ENCODE measurements at regions not wholly inside any gene's neighbourhood (a gene's known extent, or its start where the extent isn't known, plus 50 kb on each side); places are given as distances from the start of the nearest gene placed in this dataset.

GRCh38 chr7:52507546-52508255, 527.7 kb upstream of the POM121L12 start:
- no peaks in the 10 kb centered on the region for H4K20me1 ChIP-seq
- peak overlapping the region in 10 of 11 experiments; percentile 31 to 58 (median 47); a peak in 16 of 22 replicates for H3K27ac ChIP-seq
- H3K27me3 ChIP-seq: no peaks in the 10 kb centered on the region
- H3K4me1 ChIP-seq: peaks cover 3 to 32% (median 19%) of the 10 kb centered on the region in 10 experiments
- H3K4me2 ChIP-seq: peak overlapping the region; percentile 44 to 80 (median 61); a peak in 20 of 22 replicates
- H3K9ac ChIP-seq: peak overlapping the region in 4 of 11 experiments; percentile 1 to 52 (median 20); a peak in 5 of 22 replicates
- no peak overlapping the region for H3K4me3 ChIP-seq
- no peak for TF ChIP-seq Cebpa-rat (IDR thresholded peaks at IDR 0.05)
- H3K36me3 ChIP-seq: no peaks in the 10 kb centered on the region
- H3K9me3 ChIP-seq (replicated peaks in 1 of 11): 0 out of 22 replicates have a peak, but pooled peaks cover 0 to 4% (median 0%) of the 10 kb centered on the region in 11 experiments

GRCh38 chr7:52506325-52506724, 529.1 kb upstream of the POM121L12 start:
- Histone ChIP-seq H3K27ac (no peak overlapping the region), H3K4me2 (peak overlapping the region in 4 of 11 experiments; percentile 2 to 31 (median 14); a peak in 4 of 22 replicates), H3K27me3 (no peaks in the 10 kb centered on the region), H4K20me1 (no peaks in the 10 kb centered on the region), H3K9ac (no peak overlapping the region), H3K4me3 (no peak overlapping the region), H3K4me1 (peaks cover 3 to 45% (median 26%) of the 10 kb centered on the region in 10 experiments), H3K36me3 (no peaks in the 10 kb centered on the region), H3K9me3 (replicated peaks in 1 of 11) (0 out of 22 replicates have a peak, but pooled peaks cover 0 to 4% (median 0%) of the 10 kb centered on the region in 11 experiments)
- TF ChIP-seq Cebpa-rat (IDR thresholded peaks at IDR 0.05): no peak

DNA sequence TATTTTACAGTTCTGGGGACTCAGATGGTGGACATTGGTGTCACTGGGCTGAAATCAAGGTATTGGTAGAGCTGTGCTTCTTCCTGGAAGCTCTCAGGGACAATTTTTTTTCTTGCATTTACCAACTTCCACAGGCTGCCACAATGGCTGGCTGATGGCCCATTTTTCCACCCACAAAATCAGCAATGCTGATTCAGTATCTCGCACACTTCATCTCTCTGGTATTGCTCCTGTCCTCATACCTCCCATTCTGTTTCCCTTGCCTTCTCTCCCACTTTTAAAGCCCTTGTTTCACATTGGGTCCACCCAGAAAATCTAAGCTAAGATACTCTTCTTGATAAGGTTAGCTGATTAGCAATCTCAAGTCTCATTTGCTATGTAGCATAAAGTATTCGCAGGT, 530.9 kb upstream of the POM121L12 start:
- no peak overlapping the region for H3K27ac ChIP-seq
- H4K20me1 ChIP-seq: no peaks in the 10 kb centered on the region

DNA sequence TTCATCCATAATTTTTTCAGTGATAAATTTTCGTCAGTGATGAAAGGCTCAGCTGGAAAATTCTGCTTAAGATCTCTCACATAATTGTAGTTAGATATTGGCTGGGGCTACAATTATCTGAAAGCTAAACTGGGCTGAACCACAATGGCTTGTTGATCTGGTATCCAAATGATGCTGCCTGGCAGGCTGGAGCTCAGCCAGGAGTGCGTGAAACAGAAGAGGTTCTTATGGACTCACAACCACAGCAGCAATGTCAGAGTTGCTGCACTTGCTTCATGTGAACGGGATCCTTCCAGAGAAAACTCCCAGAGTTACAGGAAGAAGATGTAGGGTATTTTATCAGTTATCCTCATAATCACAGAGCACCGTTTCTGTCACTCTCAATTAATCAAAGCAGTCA, 533.2 kb upstream of the POM121L12 start:
- Histone ChIP-seq H3K4me2 (peak overlapping the region in 4 of 11 experiments; percentile 5 to 33 (median 10); a peak in 2 of 22 replicates), H3K36me3 (no peaks in the 10 kb centered on the region), H3K27me3 (no peaks in the 10 kb centered on the region), H3K4me1 (peaks cover under 1 to 60% (median 22%) of the 10 kb centered on the region in 10 experiments; a peak in 17 of 20 replicates), H4K20me1 (no peaks in the 10 kb centered on the region), H3K9ac (no peak overlapping the region), H3K27ac (no peak overlapping the region), H3K4me3 (no peak overlapping the region), H3K9me3 (replicated peaks in 1 of 11) (0 out of 22 replicates have a peak, but pooled peaks cover 0 to 4% (median 0%) of the 10 kb centered on the region in 11 experiments)
- TF ChIP-seq Cebpa-rat (IDR thresholded peaks at IDR 0.05): no peak

More for the DNA sequence above, 530.9 kb upstream of the POM121L12 start:
- no peaks in the 10 kb centered on the region for H3K36me3 ChIP-seq
- H3K4me1 ChIP-seq: peaks cover 3 to 60% (median 34%) of the 10 kb centered on the region in 10 experiments
- H3K4me3 ChIP-seq: no peak overlapping the region
- H3K9ac ChIP-seq: no peak overlapping the region
- 0 out of 22 replicates have a peak, but pooled peaks cover 0 to 4% (median 0%) of the 10 kb centered on the region in 11 experiments for H3K9me3 ChIP-seq (replicated peaks in 1 of 11)
- no peak for TF ChIP-seq Cebpa-rat (IDR thresholded peaks at IDR 0.05)
- H3K4me2 ChIP-seq: no peak overlapping the region
- no peaks in the 10 kb centered on the region for H3K27me3 ChIP-seq

GRCh38 chr7:52501696-52502095, 533.7 kb upstream of the POM121L12 start:
- Histone ChIP-seq H3K9ac (no peak overlapping the region), H3K36me3 (no peaks in the 10 kb centered on the region), H3K9me3 (replicated peaks in 1 of 11) (0 out of 22 replicates have a peak, but pooled peaks cover 0 to 4% (median 0%) of the 10 kb centered on the region in 11 experiments), H4K20me1 (no peaks in the 10 kb centered on the region), H3K4me2 (peak overlapping the region in 5 of 11 experiments; percentile 20 to 56 (median 21); a peak in 6 of 22 replicates), H3K27ac (no peak overlapping the region), H3K4me1 (peaks cover 0 to 54% (median 18%) of the 10 kb centered on the region in 10 experiments; a peak in 12 of 20 replicates), H3K27me3 (no peaks in the 10 kb centered on the region), H3K4me3 (no peak overlapping the region)
- TF ChIP-seq Cebpa-rat (IDR thresholded peaks at IDR 0.05): no peak

GRCh38 chr7:52500841-52501240, 534.6 kb upstream of the POM121L12 start:
- no peaks in the 10 kb centered on the region for H3K27me3 ChIP-seq
- 0 out of 22 replicates have a peak, but pooled peaks cover 0 to 4% (median 0%) of the 10 kb centered on the region in 11 experiments for H3K9me3 ChIP-seq (replicated peaks in 1 of 11)
- H3K36me3 ChIP-seq: no peaks in the 10 kb centered on the region
- no peak for TF ChIP-seq Cebpa-rat (IDR thresholded peaks at IDR 0.05)
- no peak overlapping the region for H3K4me3 ChIP-seq
- no peaks in the 10 kb centered on the region for H4K20me1 ChIP-seq
- H3K4me2 ChIP-seq: peak overlapping the region in 8 of 11 experiments; percentile 14 to 71 (median 50); a peak in 14 of 22 replicates
- peaks cover 0 to 46% (median 17%) of the 10 kb centered on the region in 10 experiments; a peak in 12 of 20 replicates for H3K4me1 ChIP-seq
- peak overlapping the region in 3 of 11 experiments; percentile 16 to 22 (median 19); a peak in 2 of 22 replicates for H3K27ac ChIP-seq
- H3K9ac ChIP-seq: peak overlapping the region in 1 of 11 experiments; percentile 32; a peak in 1 of 22 replicates

DNA sequence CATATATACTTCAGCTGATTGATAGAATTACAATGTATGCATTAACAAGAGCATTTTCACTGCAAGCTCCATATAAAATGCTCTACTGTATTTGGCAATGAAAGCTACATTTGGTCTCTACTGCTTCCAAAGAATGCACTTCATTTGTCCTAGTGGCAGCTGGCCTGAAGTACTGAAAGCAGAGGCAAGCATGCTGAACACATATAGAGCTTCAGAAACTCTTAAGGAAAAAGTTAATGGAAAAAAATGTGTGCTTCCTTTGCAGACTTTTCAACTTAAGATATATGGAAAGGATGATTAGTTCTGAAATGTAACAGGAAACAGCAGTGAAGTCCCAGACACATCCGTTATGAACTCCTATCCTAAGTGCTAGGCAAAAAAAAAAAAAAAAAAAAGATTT, 537.1 kb upstream of the POM121L12 start:
- H3K27me3 ChIP-seq: no peaks in the 10 kb centered on the region
- no peaks in the 10 kb centered on the region for H3K36me3 ChIP-seq
- H3K9me3 ChIP-seq (replicated peaks in 1 of 11): no peaks in the 10 kb centered on the region
- H3K27ac ChIP-seq: no peak overlapping the region
- peaks cover 0 to 44% (median 16%) of the 10 kb centered on the region in 10 experiments; a peak in 12 of 20 replicates for H3K4me1 ChIP-seq
- TF ChIP-seq Cebpa-rat (IDR thresholded peaks at IDR 0.05): no peak
- H3K9ac ChIP-seq: no peak overlapping the region
- peak overlapping the region in 7 of 11 experiments; percentile 4 to 48 (median 38); a peak in 7 of 22 replicates for H3K4me2 ChIP-seq
- H4K20me1 ChIP-seq: no peaks in the 10 kb centered on the region
- H3K4me3 ChIP-seq: no peak overlapping the region

GRCh38 chr7:52486267-52486666, 549.2 kb upstream of the POM121L12 start:
- Histone ChIP-seq H3K36me3 (no peaks in the 10 kb centered on the region), H4K20me1 (no peaks in the 10 kb centered on the region)

DNA sequence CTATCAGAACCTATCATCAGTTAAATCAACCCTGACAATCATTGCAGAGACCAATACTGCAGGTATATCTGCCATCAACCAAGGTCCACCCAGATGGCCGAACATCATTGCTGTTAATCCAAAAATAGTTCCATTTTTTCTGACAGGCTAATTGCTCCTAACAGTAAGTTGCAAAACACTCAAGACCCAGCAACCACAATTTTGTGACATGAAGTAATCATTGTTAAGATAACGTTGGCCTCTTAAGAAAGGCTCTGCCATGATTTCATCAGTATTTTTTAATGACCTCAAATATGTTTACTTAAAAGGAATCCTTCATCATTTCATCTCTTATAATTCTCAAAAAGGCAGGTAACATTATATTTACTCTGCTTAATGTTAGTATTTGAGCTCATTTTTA, 553.4 kb upstream of the POM121L12 start:
- Histone ChIP-seq H3K36me3 (no peaks in the 10 kb centered on the region), H3K4me3 (no peak overlapping the region), H4K20me1 (no peaks in the 10 kb centered on the region), H3K4me1 (no peaks in the 10 kb centered on the region), H3K27me3 (no peaks in the 10 kb centered on the region), H3K27ac (no peak overlapping the region), H3K9me3 (replicated peaks in 1 of 11) (no peaks in the 10 kb centered on the region), H3K4me2 (no peak overlapping the region), H3K9ac (no peak overlapping the region)
- TF ChIP-seq Cebpa-rat (IDR thresholded peaks at IDR 0.05): no peak

More at GRCh38 chr7:52486267-52486666, 549.2 kb upstream of the POM121L12 start:
- H3K4me3 ChIP-seq: no peak overlapping the region
- TF ChIP-seq Cebpa-rat (IDR thresholded peaks at IDR 0.05): no peak
- no peaks in the 10 kb centered on the region for H3K27me3 ChIP-seq
- H3K4me2 ChIP-seq: no peak overlapping the region
- no peak overlapping the region for H3K9ac ChIP-seq
- H3K27ac ChIP-seq: no peak overlapping the region
- H3K4me1 ChIP-seq: no peaks in the 10 kb centered on the region
- no peaks in the 10 kb centered on the region for H3K9me3 ChIP-seq (replicated peaks in 1 of 11)

All from BLaER1 treated with 17β-estradiol and CSF1 and Interleukin-3, amounts not matched to agents 10 nM and 100 nM (cell line).